ENCODE measurements at regions not wholly inside any gene's neighbourhood (a gene's known extent, or its start where the extent isn't known, plus 50 kb on each side); places are given as distances from the start of the nearest gene placed in this dataset.

GRCh38 chr21:38753114-38753513 lies 52.6 kb upstream of the ETS2 start:
- DNase-seq (ENCODE audit: missing footprints) = no peak
- ATAC-seq = no peak
- intact Hi-C loops (cut with DNase I) = no loop called here

GRCh38 chr21:38753557-38753971 lies 52.2 kb upstream of the ETS2 start:
- DNase-seq (ENCODE audit: missing footprints) (no peak), ATAC-seq (no peak)
- intact Hi-C loops (cut with DNase I) = no loop called here

Data from Right ventricle myocardium inferior (tissue), 1 donor.